ENCODE measurements at regions not wholly inside any gene's neighbourhood (a gene's known extent, or its start where the extent isn't known, plus 50 kb on each side); places are given as distances from the start of the nearest gene placed in this dataset.

- Mint-ChIP-seq H3K27ac (no peak overlapping the region), H3K4me3 (no peak overlapping the region), H3K27me3 (ENCODE audit: low read depth) (no peaks in the 10 kb centered on the region), H3K4me1 (no peaks in the 10 kb centered on the region), H3K9me3 (no peaks in the 10 kb centered on the region), H3K36me3 (ENCODE audit: low read depth) (no peaks in the 10 kb centered on the region)
- TF ChIP-seq, protein P1, sequence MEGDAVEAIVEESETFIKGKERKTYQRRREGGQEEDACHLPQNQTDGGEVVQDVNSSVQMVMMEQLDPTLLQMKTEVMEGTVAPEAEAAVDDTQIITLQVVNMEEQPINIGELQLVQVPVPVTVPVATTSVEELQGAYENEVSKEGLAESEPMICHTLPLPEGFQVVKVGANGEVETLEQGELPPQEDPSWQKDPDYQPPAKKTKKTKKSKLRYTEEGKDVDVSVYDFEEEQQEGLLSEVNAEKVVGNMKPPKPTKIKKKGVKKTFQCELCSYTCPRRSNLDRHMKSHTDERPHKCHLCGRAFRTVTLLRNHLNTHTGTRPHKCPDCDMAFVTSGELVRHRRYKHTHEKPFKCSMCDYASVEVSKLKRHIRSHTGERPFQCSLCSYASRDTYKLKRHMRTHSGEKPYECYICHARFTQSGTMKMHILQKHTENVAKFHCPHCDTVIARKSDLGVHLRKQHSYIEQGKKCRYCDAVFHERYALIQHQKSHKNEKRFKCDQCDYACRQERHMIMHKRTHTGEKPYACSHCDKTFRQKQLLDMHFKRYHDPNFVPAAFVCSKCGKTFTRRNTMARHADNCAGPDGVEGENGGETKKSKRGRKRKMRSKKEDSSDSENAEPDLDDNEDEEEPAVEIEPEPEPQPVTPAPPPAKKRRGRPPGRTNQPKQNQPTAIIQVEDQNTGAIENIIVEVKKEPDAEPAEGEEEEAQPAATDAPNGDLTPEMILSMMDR (IDR thresholded peaks at IDR 0.05; ENCODE audit: unreplicated experiment in 3 of 3) = no peak
These were observed 335.2 kb downstream of the KCNJ3 start for GRCh38 chr2:155033652-155034051.

- TF ChIP-seq, protein P1 (IDR thresholded peaks at IDR 0.05; ENCODE audit: unreplicated experiment in 3 of 3) = no peak
- H3K27me3 Mint-ChIP-seq (ENCODE audit: low read depth) = no peaks in the 10 kb centered on the region
- no peaks in the 10 kb centered on the region for H3K36me3 Mint-ChIP-seq (ENCODE audit: low read depth)
- no peak overlapping the region for H3K4me3 Mint-ChIP-seq
- H3K4me1 Mint-ChIP-seq = no peaks in the 10 kb centered on the region
- H3K27ac Mint-ChIP-seq = no peak overlapping the region
- no peaks in the 10 kb centered on the region for H3K9me3 Mint-ChIP-seq
These were observed 331.8 kb downstream of the KCNJ3 start for GRCh38 chr2:155030296-155030695.

GRCh38 chr2:155026651-155027174 is 328.2 kb downstream of the KCNJ3 start:
- no peaks in the 10 kb centered on the region for H3K36me3 Mint-ChIP-seq (ENCODE audit: low read depth)
- H3K27me3 Mint-ChIP-seq (ENCODE audit: low read depth) = no peaks in the 10 kb centered on the region
- H3K4me3 Mint-ChIP-seq = no peak overlapping the region
- TF ChIP-seq, protein P1 (IDR thresholded peaks at IDR 0.05; ENCODE audit: unreplicated experiment in 3 of 3) = no peak
- H3K4me1 Mint-ChIP-seq = no peaks in the 10 kb centered on the region
- H3K27ac Mint-ChIP-seq = no peak overlapping the region
- H3K9me3 Mint-ChIP-seq = no peaks in the 10 kb centered on the region

DNA sequence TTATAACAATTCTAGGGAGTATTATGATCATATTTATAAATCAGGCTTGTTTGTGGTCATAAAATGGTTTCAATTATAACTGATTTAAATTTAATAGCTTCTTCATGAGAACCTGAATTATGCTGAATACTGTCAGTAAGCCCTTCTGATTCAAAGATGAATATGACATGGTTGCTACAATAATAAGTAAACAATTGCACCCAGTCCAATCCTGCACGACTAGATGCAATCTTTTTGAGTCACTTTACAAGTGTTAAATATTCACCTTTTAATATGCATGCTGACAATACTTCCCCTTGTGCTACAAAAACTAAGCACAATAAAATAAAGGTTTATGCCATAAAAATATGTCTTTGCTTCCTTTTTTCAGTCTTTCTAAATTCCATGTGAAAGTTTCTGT is 325.2 kb downstream of the KCNJ3 start:
- Mint-ChIP-seq H3K4me3 (no peak overlapping the region), H3K4me1 (no peaks in the 10 kb centered on the region), H3K27me3 (ENCODE audit: low read depth) (no peaks in the 10 kb centered on the region), H3K9me3 (no peaks in the 10 kb centered on the region), H3K36me3 (ENCODE audit: low read depth) (no peaks in the 10 kb centered on the region), H3K27ac (no peak overlapping the region)
- TF ChIP-seq, protein P1 (IDR thresholded peaks at IDR 0.05; ENCODE audit: unreplicated experiment in 3 of 3) = no peak

DNA sequence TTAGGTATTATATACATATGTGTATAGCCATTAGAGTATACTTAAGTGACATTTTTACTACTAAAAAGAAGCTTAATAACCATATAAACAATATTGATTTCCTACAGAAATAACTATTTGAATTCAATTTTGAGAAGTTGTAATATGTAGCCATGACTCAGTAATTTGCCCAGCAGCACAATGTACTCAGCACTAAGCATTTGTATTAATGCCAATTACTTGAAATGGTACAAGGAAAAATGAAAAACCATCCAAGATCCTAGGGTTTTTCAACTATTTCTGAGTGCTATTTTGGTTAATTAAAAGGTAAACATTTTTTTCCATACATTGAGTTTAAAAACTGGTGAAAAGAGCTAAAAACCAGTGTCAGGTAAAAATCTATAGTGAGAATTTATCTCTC is 324.0 kb downstream of the KCNJ3 start:
- Mint-ChIP-seq H3K9me3 (no peaks in the 10 kb centered on the region), H3K27ac (no peak overlapping the region), H3K27me3 (ENCODE audit: low read depth) (no peaks in the 10 kb centered on the region), H3K4me1 (no peaks in the 10 kb centered on the region), H3K36me3 (ENCODE audit: low read depth) (no peaks in the 10 kb centered on the region), H3K4me3 (no peak overlapping the region)
- TF ChIP-seq, protein P1 (IDR thresholded peaks at IDR 0.05; ENCODE audit: unreplicated experiment in 3 of 3) = no peak

DNA sequence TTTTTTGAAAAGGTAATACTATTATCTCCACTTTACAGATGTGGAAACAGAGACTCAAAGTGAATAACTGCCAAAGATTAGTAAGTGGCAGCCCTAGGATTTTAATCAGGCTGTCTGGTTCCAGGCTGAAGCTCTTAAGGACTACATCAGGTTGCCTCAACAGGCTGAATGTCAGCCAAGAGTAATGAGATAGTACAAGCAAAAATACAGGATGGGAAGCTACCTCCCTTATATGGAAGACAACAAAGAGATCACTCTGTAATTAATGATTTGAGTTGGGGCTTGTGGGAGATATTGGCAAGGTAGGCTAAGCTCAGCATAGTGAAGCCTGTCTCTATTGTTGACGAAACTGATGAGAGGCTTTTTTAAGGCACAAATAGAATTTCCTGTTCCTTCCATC is 323.1 kb downstream of the KCNJ3 start:
- no peak overlapping the region for H3K27ac Mint-ChIP-seq
- H3K4me3 Mint-ChIP-seq = no peak overlapping the region
- H3K4me1 Mint-ChIP-seq = no peaks in the 10 kb centered on the region
- H3K9me3 Mint-ChIP-seq = no peaks in the 10 kb centered on the region
- H3K36me3 Mint-ChIP-seq (ENCODE audit: low read depth) = no peaks in the 10 kb centered on the region
- H3K27me3 Mint-ChIP-seq (ENCODE audit: low read depth) = no peaks in the 10 kb centered on the region
- TF ChIP-seq, protein P1 (IDR thresholded peaks at IDR 0.05; ENCODE audit: unreplicated experiment in 3 of 3) = no peak
